WI38 (cell line): ENCODE measurements at regions not wholly inside any gene's neighbourhood (a gene's known extent, or its start where the extent isn't known, plus 50 kb on each side); places are given as distances from the start of the nearest gene placed in this dataset.

Experiments used
- H3K4me3 ChIP-seq: 2 replicates; pipeline ENCODE4 v1.5.1; 2011; ENCODE audit warnings: low read depth, mild to moderate bottlenecking, control low read depth, low read length
- TF ChIP-seq, protein P1 (sequence below): IDR thresholded peaks from 2 replicates; pipeline ENCODE4 v1.5.1; 2012; ENCODE audit warnings: low read depth, mild to moderate bottlenecking, control low read depth, low read length

DNA sequence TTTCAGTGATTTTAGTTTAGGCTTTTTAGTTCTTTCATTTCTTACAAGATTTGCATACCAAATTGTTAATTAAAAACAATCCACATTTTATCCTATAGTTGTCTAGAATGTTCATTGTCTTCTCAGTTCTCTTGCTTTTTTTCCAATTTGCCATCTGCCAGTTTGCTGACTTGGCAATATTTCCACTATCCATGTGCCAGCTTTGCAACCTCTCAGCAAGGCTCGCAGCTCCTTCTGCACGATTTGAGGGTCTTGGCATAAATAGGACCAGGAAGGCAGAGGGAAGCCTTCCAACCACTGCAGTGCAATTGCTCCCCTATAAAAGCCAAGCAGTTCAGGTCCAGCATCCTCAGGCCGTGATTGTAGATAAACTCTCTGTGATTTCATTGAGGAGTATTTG, 306.8 kb upstream of the FMN2 start:
- TF ChIP-seq, protein P1, sequence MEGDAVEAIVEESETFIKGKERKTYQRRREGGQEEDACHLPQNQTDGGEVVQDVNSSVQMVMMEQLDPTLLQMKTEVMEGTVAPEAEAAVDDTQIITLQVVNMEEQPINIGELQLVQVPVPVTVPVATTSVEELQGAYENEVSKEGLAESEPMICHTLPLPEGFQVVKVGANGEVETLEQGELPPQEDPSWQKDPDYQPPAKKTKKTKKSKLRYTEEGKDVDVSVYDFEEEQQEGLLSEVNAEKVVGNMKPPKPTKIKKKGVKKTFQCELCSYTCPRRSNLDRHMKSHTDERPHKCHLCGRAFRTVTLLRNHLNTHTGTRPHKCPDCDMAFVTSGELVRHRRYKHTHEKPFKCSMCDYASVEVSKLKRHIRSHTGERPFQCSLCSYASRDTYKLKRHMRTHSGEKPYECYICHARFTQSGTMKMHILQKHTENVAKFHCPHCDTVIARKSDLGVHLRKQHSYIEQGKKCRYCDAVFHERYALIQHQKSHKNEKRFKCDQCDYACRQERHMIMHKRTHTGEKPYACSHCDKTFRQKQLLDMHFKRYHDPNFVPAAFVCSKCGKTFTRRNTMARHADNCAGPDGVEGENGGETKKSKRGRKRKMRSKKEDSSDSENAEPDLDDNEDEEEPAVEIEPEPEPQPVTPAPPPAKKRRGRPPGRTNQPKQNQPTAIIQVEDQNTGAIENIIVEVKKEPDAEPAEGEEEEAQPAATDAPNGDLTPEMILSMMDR = no peak
- H3K4me3 ChIP-seq = no peak overlapping the region

DNA sequence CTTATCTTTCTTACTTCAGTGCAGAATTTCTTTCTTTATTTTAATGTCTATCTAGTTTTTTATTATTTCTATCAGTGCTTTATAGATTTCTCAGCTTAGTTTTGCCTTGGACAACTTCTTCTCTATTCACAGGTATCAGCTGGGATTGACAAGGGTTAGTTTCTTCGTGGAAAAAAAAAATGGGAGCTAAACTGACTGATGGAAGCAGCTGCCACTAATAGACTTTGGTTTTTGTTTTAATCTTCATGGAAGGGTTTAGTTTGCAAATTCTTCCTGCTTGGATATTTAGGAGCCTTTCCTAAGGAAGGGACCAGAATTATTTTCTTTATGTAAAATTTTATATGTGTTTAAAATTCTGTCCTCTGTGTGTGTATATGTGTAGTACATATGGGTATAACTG, 306.1 kb upstream of the FMN2 start:
- H3K4me3 ChIP-seq = no peak overlapping the region
- TF ChIP-seq, protein P1 = no peak

DNA sequence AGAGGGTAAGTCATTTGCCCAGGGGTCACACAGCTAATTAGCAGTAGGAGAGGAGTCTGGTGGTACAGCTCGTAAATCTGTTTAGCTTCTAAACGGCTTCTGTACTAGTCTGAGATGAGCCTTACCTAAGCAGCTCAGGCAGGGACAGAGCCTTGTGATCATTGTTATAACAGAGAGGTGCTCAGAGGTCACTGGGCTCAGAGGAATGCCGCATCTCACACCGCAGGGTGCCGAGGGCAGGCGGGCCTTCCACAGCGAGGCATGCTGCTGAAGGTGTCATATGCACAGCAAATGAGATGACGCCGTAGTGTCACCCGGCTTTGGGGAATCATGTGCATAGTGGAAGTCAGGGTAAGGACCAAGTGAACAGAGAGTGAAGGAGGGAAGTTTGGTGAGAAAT, 305.2 kb upstream of the FMN2 start:
- no peak overlapping the region for H3K4me3 ChIP-seq
- TF ChIP-seq, protein P1 = no peak

DNA sequence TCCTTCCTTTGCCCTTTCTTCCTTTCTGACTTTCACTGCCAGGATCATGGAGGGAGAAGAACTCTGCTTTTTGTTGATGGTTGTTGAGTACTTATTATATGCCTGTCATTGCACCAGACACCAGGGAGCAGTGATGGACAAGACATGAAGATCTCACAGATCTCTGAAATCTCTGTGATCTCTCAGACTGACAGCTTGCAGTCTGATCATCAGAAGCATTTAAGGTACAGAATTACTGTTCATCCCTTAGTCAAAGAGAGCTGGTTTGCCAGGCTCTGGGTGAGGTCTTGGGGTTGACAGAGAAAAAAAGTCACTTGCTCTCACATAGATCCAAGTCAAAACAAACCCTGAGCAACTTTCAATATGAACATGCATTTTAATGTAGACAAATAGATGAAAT, 299.5 kb upstream of the FMN2 start:
- TF ChIP-seq, protein P1 = no peak
- no peak overlapping the region for H3K4me3 ChIP-seq

DNA sequence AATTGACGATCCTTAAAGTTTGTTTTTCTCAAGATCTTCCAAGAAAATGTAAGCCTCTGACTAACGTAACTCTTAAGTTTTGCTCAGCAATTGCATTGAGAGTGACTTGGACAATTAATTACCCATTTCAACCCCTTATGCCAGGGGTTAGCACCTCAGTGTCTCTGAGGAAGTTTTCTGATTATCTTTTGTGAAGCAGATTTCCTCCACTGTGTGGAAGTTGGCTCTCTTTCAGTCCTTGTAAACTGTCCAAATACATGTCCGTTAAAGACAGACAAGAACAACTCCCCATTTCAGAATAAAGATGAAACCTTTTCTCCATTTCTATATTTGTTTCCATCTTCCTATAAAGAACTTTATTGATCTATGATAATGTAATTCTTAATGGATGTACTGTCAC, 296.4 kb upstream of the FMN2 start:
- TF ChIP-seq, protein P1 = no peak

DNA sequence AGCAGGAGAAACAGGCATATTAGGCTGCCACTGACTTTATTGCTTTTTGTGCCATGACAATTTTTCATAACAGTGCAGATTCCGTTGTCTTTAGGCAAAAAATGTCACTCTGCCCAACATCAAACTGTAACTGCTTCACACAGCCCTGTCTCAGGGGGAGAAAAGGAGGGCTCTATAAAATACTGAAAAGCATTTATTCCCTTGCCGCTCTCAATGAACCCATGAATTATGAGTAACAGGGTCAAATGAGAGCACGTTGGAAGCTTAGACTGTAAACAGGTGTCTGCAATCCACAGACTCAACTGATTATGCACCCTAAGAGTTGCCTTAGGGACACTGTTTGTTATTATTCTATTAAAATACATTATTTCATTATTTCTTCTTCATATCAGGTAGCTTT, 292.1 kb upstream of the FMN2 start:
- TF ChIP-seq, protein P1 = no peak
- no peak overlapping the region for H3K4me3 ChIP-seq

More for the DNA sequence above, 296.4 kb upstream of the FMN2 start:
- no peak overlapping the region for H3K4me3 ChIP-seq

DNA sequence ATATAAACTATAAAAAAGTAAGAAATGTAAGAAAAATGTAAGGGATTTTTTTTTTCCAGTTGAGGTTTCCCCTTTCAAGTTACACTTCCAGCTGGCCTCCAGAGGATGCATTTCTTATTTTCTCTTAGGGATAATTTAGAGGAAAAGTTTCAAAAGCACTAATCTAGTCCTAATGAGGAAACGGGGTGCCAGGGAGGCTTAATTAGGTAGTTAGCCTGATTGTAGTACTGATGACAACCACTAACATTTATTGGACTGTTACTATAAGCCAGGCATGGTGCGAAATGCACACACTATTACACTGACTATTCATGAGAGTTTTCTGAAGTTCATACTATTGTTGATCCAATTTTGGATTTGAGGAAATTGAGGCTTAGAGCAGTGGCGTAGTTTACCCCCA, 290.8 kb upstream of the FMN2 start:
- TF ChIP-seq, protein P1 = no peak

More for the DNA sequence above, 290.8 kb upstream of the FMN2 start:
- H3K4me3 ChIP-seq = no peak overlapping the region
